HL-60 (cell line): ENCODE measurements at regions not wholly inside any gene's neighbourhood (a gene's known extent, or its start where the extent isn't known, plus 50 kb on each side); places are given as distances from the start of the nearest gene placed in this dataset.

ENCODE experiments used
- GABPA ChIP-seq: IDR thresholded peaks from 2 replicates; pipeline ENCODE4 v1.6.1; 2012; ENCODE audit warnings: low read depth
- POLR2AphosphoS5 ChIP-seq: IDR thresholded peaks from 2 replicates; pipeline ENCODE4 v1.6.1; 2012; ENCODE audit warnings: low read depth
- SPI1 ChIP-seq: IDR thresholded peaks from 2 replicates; pipeline ENCODE4 v1.6.1; 2012; ENCODE audit warnings: low read depth, mild to moderate bottlenecking, borderline replicate concordance
- TF ChIP-seq, protein P1 (sequence below): IDR thresholded peaks from one replicate; pipeline ENCODE4 v1.5.1; 2011; ENCODE audit warnings: low read length, control low read depth, inconsistent platforms; ENCODE audit not compliant: insufficient read depth
- TF ChIP-seq, protein P2 (sequence below): IDR thresholded peaks from 2 replicates; pipeline ENCODE4 v1.6.1; 2012; ENCODE audit warnings: low read depth; ENCODE audit not compliant: insufficient replicate concordance

DNA sequence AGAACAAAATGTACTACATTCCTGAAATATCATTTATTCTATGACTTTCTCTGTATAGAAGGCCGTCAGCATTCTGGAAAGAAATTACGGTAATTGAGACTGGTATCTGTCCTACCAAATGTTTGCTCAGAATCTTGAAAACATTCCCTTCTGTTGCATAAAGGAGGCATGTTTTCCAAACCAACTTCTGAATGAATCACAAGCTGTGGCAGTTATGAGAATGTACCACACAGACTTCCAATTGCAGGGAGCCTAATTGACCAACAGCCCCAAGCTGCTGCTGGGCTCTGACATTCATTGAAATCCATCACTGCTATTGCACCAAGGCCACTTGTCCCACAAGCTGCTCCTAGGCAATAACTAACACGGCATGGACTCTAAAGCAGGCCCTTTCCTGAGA is 185.3 kb upstream of the CCDC196 start:
- TF ChIP-seq, protein P1, sequence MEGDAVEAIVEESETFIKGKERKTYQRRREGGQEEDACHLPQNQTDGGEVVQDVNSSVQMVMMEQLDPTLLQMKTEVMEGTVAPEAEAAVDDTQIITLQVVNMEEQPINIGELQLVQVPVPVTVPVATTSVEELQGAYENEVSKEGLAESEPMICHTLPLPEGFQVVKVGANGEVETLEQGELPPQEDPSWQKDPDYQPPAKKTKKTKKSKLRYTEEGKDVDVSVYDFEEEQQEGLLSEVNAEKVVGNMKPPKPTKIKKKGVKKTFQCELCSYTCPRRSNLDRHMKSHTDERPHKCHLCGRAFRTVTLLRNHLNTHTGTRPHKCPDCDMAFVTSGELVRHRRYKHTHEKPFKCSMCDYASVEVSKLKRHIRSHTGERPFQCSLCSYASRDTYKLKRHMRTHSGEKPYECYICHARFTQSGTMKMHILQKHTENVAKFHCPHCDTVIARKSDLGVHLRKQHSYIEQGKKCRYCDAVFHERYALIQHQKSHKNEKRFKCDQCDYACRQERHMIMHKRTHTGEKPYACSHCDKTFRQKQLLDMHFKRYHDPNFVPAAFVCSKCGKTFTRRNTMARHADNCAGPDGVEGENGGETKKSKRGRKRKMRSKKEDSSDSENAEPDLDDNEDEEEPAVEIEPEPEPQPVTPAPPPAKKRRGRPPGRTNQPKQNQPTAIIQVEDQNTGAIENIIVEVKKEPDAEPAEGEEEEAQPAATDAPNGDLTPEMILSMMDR: no peak
- TF ChIP-seq, protein P2, sequence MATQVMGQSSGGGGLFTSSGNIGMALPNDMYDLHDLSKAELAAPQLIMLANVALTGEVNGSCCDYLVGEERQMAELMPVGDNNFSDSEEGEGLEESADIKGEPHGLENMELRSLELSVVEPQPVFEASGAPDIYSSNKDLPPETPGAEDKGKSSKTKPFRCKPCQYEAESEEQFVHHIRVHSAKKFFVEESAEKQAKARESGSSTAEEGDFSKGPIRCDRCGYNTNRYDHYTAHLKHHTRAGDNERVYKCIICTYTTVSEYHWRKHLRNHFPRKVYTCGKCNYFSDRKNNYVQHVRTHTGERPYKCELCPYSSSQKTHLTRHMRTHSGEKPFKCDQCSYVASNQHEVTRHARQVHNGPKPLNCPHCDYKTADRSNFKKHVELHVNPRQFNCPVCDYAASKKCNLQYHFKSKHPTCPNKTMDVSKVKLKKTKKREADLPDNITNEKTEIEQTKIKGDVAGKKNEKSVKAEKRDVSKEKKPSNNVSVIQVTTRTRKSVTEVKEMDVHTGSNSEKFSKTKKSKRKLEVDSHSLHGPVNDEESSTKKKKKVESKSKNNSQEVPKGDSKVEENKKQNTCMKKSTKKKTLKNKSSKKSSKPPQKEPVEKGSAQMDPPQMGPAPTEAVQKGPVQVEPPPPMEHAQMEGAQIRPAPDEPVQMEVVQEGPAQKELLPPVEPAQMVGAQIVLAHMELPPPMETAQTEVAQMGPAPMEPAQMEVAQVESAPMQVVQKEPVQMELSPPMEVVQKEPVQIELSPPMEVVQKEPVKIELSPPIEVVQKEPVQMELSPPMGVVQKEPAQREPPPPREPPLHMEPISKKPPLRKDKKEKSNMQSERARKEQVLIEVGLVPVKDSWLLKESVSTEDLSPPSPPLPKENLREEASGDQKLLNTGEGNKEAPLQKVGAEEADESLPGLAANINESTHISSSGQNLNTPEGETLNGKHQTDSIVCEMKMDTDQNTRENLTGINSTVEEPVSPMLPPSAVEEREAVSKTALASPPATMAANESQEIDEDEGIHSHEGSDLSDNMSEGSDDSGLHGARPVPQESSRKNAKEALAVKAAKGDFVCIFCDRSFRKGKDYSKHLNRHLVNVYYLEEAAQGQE: no peak
- TF ChIP-seq SPI1 (no peak), POLR2AphosphoS5 (no peak), GABPA (no peak)
